IMR-90 (cell line): ENCODE measurements at regions not wholly inside any gene's neighbourhood (a gene's known extent, or its start where the extent isn't known, plus 50 kb on each side); places are given as distances from the start of the nearest gene placed in this dataset.

Experiments
- ATAC-seq: fragments of 200-7000 bp; cut with Tn5 transposase; 2 replicates; pipeline ENCODE4 v1.9.1; 2020; ENCODE audit warnings: low read depth, mild to moderate bottlenecking, moderate library complexity
- BruUV-seq: library from RNA; stranded (reverse); fragments of 400-500 nt; replicated peaks from 2 replicates; lab custom pipeline; 2021; lab: Mats Ljungman, UMichigan
- CTCF ChIA-PET: fragments of 300-600 bp; formaldehyde crosslinking; extraction: SDS; loops from one replicate; lab custom pipeline; 2021; ENCODE audit warnings: antibody characterized with exemption; lab: Yijun Ruan, JAX
- POLR2A ChIA-PET: fragments of 300-600 bp; sonication (Branson Sonifier 250); formaldehyde crosslinking; loops from one replicate; lab custom pipeline; 2022; ENCODE audit warnings: antibody characterized with exemption; ENCODE audit not compliant: unreplicated experiment; lab: Charles Lee
- DNase-seq: peaks from one replicate; pipeline ENCODE4 v3.0.0; 2013
- H2AFZ ChIP-seq: replicated peaks from 2 replicates; pipeline ENCODE3; 2013; ENCODE audit warnings: low read length, mild to moderate bottlenecking; ENCODE audit not compliant: poor library complexity
- H2AK5ac ChIP-seq: 2 replicates; pipeline ENCODE4 v1.6.1; 2013; ENCODE audit warnings: low read depth, low read length, inconsistent platforms
- H2AK9ac ChIP-seq: replicated peaks from 2 replicates; pipeline ENCODE3; 2013; ENCODE audit warnings: mild to moderate bottlenecking, low read depth, low read length, moderate library complexity; ENCODE audit not compliant: poor library complexity
- H2BK120ac ChIP-seq: 2 replicates; pipeline ENCODE4 v1.6.1; 2013; ENCODE audit warnings: low read depth, low read length, inconsistent platforms
- H2BK15ac ChIP-seq: 3 replicates; pipeline ENCODE4 v1.6.1; 2013; ENCODE audit warnings: low read depth, low read length, inconsistent platforms
- H2BK20ac ChIP-seq: 2 replicates; pipeline ENCODE4 v1.6.1; 2013; ENCODE audit warnings: low read depth, mild to moderate bottlenecking, inconsistent platforms, low read length, moderate library complexity
- H2BK5ac ChIP-seq: 2 replicates; pipeline ENCODE4 v1.6.1; 2013; ENCODE audit warnings: mild to moderate bottlenecking, low read depth, low read length, inconsistent platforms; ENCODE audit not compliant: poor library complexity, severe bottlenecking
- H3K14ac ChIP-seq: replicated peaks from 2 replicates; pipeline ENCODE4 v1.6.1; 2013; ENCODE audit warnings: low read depth, low read length, inconsistent platforms
- H3K18ac ChIP-seq: 2 replicates; pipeline ENCODE4 v1.6.1; 2013; ENCODE audit warnings: low read depth, low read length, control low read depth
- H3K23ac ChIP-seq: 2 replicates; pipeline ENCODE4 v1.6.1; 2013; ENCODE audit warnings: low read depth, low read length, inconsistent platforms
- H3K27ac ChIP-seq: 2 replicates; pipeline ENCODE4 v1.5.1; 2013; ENCODE audit warnings: mild to moderate bottlenecking, control low read depth, low read length; ENCODE audit not compliant: insufficient read depth
- H3K27me3 ChIP-seq: 2 replicates; pipeline ENCODE4 v1.6.1; 2013; ENCODE audit warnings: low read length; ENCODE audit not compliant: control insufficient read depth, insufficient read depth
- H3K36me3 ChIP-seq: 2 replicates; pipeline ENCODE4 v1.6.1; 2013; ENCODE audit warnings: low read length, mixed read lengths; ENCODE audit not compliant: control insufficient read depth, insufficient read depth
- H3K4ac ChIP-seq: 2 replicates; pipeline ENCODE4 v1.6.1; 2013; ENCODE audit warnings: low read depth, low read length, inconsistent platforms
- H3K4me1 ChIP-seq: 2 replicates; pipeline ENCODE4 v1.6.1; 2013; ENCODE audit warnings: low read length, mixed read lengths; ENCODE audit not compliant: control insufficient read depth, insufficient read depth
- H3K4me2 ChIP-seq: 2 replicates; pipeline ENCODE4 v1.6.1; 2013; ENCODE audit warnings: low read depth, mild to moderate bottlenecking, control low read depth, low read length, moderate library complexity
- H3K4me3 ChIP-seq: 2 replicates; pipeline ENCODE4 v1.5.1; 2013; ENCODE audit warnings: low read depth, mild to moderate bottlenecking, control low read depth, low read length, moderate library complexity; ENCODE audit not compliant: insufficient read depth
- H3K56ac ChIP-seq: 2 replicates; pipeline ENCODE4 v1.6.1; 2013; ENCODE audit warnings: low read length, inconsistent platforms; ENCODE audit not compliant: insufficient read depth; ENCODE audit errors: extremely low read depth
- H3K79me1 ChIP-seq, 2 experiments: 2 replicates each; pipeline ENCODE4 v1.6.1; 2013; ENCODE audit warnings: low read length in 2 of 2, inconsistent platforms in 1 of 2, low read depth in 1 of 2
- H3K9ac ChIP-seq: 2 replicates; pipeline ENCODE4 v1.6.1; 2013; ENCODE audit warnings: low read depth, low read length, control low read depth
- H3K9me1 ChIP-seq: 2 replicates; pipeline ENCODE4 v1.6.1; 2013; ENCODE audit warnings: low read length, inconsistent platforms; ENCODE audit not compliant: insufficient read depth
- H3K9me3 ChIP-seq: 2 replicates; pipeline ENCODE4 v1.6.1; 2013; ENCODE audit warnings: low read length; ENCODE audit not compliant: control insufficient read depth, insufficient read depth
- H4K20me1 ChIP-seq: 2 replicates; pipeline ENCODE4 v1.6.1; 2013; ENCODE audit warnings: low read length, inconsistent platforms; ENCODE audit not compliant: insufficient read depth
- H4K5ac ChIP-seq: 2 replicates; pipeline ENCODE4 v1.6.1; 2013; ENCODE audit warnings: mild to moderate bottlenecking, low read depth, low read length, control low read depth
- H4K8ac ChIP-seq, 2 experiments: 2 replicates each; pipeline ENCODE4 v1.6.1; 2013; ENCODE audit warnings: low read depth in 2 of 2, low read length in 2 of 2, control low read depth in 1 of 2, inconsistent platforms in 1 of 2
- H4K91ac ChIP-seq: 2 replicates; pipeline ENCODE4 v1.6.1; 2013; ENCODE audit warnings: low read depth, low read length, inconsistent platforms; ENCODE audit not compliant: insufficient read depth
- CEBPB ChIP-seq: IDR thresholded peaks from 2 replicates; pipeline ENCODE4 v1.6.1; 2012; ENCODE audit warnings: low read depth, low read length, improper control_type of control experiment
- CHD1 ChIP-seq: IDR thresholded peaks from 2 replicates; pipeline ENCODE4 v1.6.1; 2012; ENCODE audit warnings: low read depth, low read length, improper control_type of control experiment
- CTCF ChIP-seq: conservative IDR thresholded peaks from 2 replicates; pipeline ENCODE4 v1.5.1; 2012; ENCODE audit warnings: mild to moderate bottlenecking, low read depth, low read length, improper control_type of control experiment
- ELK1 ChIP-seq: fragments of 150-350 bp; IDR thresholded peaks from 2 replicates; pipeline ENCODE4 v1.6.1; 2016; ENCODE audit warnings: low read depth, mild to moderate bottlenecking, low read length, moderate library complexity, borderline replicate concordance
- FOS ChIP-seq: fragments of 150-350 bp; IDR thresholded peaks from 2 replicates; pipeline ENCODE4 v1.6.1; 2016; ENCODE audit warnings: low read depth, low read length
- MAFK ChIP-seq: IDR thresholded peaks from 2 replicates; pipeline ENCODE4 v1.6.1; 2012; ENCODE audit warnings: low read depth, low read length, improper control_type of control experiment
- MAZ ChIP-seq: IDR thresholded peaks from 2 replicates; pipeline ENCODE4 v1.6.1; 2012; ENCODE audit warnings: low read depth, mild to moderate bottlenecking, low read length, improper control_type of control experiment, moderate library complexity, borderline replicate concordance
- MXI1 ChIP-seq: IDR thresholded peaks from 2 replicates; pipeline ENCODE4 v1.6.1; 2012; ENCODE audit warnings: low read depth, mild to moderate bottlenecking, low read length, moderate library complexity, borderline replicate concordance
- NFE2L2 ChIP-seq: fragments of 150-350 bp; IDR thresholded peaks from 2 replicates; pipeline ENCODE4 v1.6.1; 2016; ENCODE audit warnings: low read depth, mild to moderate bottlenecking, low read length
- POLR2A ChIP-seq: IDR thresholded peaks from 2 replicates; pipeline ENCODE4 v1.6.1; 2012; ENCODE audit warnings: mild to moderate bottlenecking, low read depth, low read length
- RAD21 ChIP-seq: IDR thresholded peaks from 2 replicates; pipeline ENCODE4 v1.6.1; 2012; ENCODE audit warnings: low read length, improper control_type of control experiment
- RCOR1 ChIP-seq: IDR thresholded peaks from 2 replicates; pipeline ENCODE4 v1.6.1; 2012; ENCODE audit warnings: mild to moderate bottlenecking, low read length, improper control_type of control experiment; ENCODE audit not compliant: insufficient replicate concordance
- RFX5 ChIP-seq: IDR thresholded peaks from 2 replicates; pipeline ENCODE4 v1.8.0; 2012; ENCODE audit warnings: low read depth, mild to moderate bottlenecking, low read length, moderate library complexity
- SMC3 ChIP-seq: fragments of 150-350 bp; IDR thresholded peaks from 2 replicates; pipeline ENCODE4 v1.6.1; 2016; ENCODE audit warnings: low read depth, mild to moderate bottlenecking, antibody characterized with exemption, low read length, moderate library complexity
- USF2 ChIP-seq: fragments of 150-350 bp; IDR thresholded peaks from 2 replicates; pipeline ENCODE4 v1.6.1; 2017; ENCODE audit warnings: mild to moderate bottlenecking, antibody characterized with exemption, low read length, low read depth
- WGBS, 2 experiments: methylation state at CpG; one replicate each; pipeline versions ENCODE4 v1.1.5 to v1.1.7; 2013; ENCODE audit warnings: missing lambda C conversion rate in 2 of 2; ENCODE audit not compliant: insufficient read length in 1 of 2; ENCODE audit errors: extremely low coverage in 2 of 2; 5-methylcytosine and 5-hydroxymethylcytosine counted together
- dilution Hi-C: fragments of 300-500 bp; cut with HindIII; formaldehyde crosslinking; loops from one replicate; pipeline ENCODE4 v1.14.3; 2018; ENCODE audit warnings: low sequenced_read_pairs; ENCODE audit not compliant: unreplicated experiment
- in situ Hi-C: fragments of 300-500 bp; cut with MboI; formaldehyde crosslinking; loops from 3 replicates; pipeline ENCODE4 v1.14.3; 2019; ENCODE audit warnings: low sequenced_read_pairs, inconsistent platforms, mixed read lengths
- intact Hi-C: fragments of 100-400 bp; cut with micrococcal nuclease; formaldehyde crosslinking; loops from 2 replicates; pipeline ENCODE4 v1.10.0; 2022

DNA sequence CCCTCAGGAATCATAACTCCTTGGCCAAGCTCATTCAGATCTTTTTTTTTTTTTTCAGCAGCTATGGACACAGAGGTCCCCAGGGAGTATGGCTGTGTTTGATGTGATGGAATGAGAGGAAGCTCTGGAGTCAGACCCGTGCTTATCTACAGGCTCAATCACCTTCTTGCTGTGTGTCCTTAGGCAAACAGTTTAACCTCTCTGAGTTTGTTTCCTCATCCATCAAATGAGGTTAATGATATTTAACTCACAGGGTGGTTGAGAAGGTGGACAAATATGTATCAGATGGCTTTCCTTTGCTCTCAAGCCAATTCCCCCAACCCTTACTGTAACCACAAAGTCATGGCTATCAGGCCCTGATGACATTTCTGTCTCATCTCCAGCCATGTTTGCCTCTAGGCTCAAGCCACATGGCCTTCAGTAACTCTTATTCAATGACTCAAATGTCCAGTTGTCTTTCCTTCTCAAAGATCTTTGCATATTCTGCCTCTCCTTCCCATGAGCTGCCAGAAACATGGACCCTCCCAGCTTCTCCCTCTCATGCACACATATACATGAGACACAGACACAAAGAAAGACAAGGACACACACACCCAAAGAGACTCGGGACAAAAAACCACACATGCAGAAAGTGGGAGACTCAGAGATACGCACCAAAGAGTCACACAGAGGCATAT lies 303.5 kb upstream of the KAZN start:
- in situ Hi-C loops (no loop called here), dilution Hi-C loops (no loop called here), intact Hi-C loops (no loop called here)
- Histone ChIP-seq H4K20me1 (no peaks in the 10 kb centered on the region), H3K9me3 (peaks cover 7% of the 10 kb centered on the region; the same call in 1 of the 2 replicates), H4K91ac (no peak overlapping the region), H2BK120ac (no peak overlapping the region), H3K27me3 (no peaks in the 10 kb centered on the region), H4K5ac (no peak overlapping the region), H3K27ac (no peak overlapping the region), H2BK5ac (no peak overlapping the region), H2AFZ (no peak overlapping the region), H3K9ac (no peak overlapping the region), H2AK9ac (no peak overlapping the region), H3K36me3 (no peaks in the 10 kb centered on the region), H3K9me1 (no peaks in the 10 kb centered on the region), H3K79me1 (no peaks in the 10 kb centered on the region), H2AK5ac (no peak overlapping the region), H3K4me3 (no peak overlapping the region), H3K14ac (no peak overlapping the region), H2BK15ac (no peak overlapping the region), H2BK20ac (no peak overlapping the region), H3K4ac (no peak overlapping the region), H3K4me2 (no peak overlapping the region), H3K18ac (no peak overlapping the region), H3K23ac (no peak overlapping the region), H4K8ac (no peak overlapping the region), H3K56ac (no peak overlapping the region), H3K4me1 (no peaks in the 10 kb centered on the region)
- ATAC-seq (no peak), DNase-seq (no peak)
- CTCF ChIA-PET: no interaction called here
- no TSS peak for BruUV-seq
- WGBS, 2 experiments: 40% methylated on average over 1 of the region's 3 CpGs; no CpG with 5 or more reads in 1 of the 2 experiments
- TF ChIP-seq MAZ (no peak), POLR2A (no peak), RAD21 (no peak), NFE2L2 (no peak), SMC3 (no peak), CHD1 (no peak), MXI1 (no peak), FOS (no peak), MAFK (no peak), CTCF (no peak), ELK1 (no peak), RFX5 (no peak), RCOR1 (no peak), USF2 (no peak), CEBPB (no peak)
- POLR2A ChIA-PET: no interaction called here
